ENCODE measurements at regions not wholly inside any gene's neighbourhood (a gene's known extent, or its start where the extent isn't known, plus 50 kb on each side); places are given as distances from the start of the nearest gene placed in this dataset.
"Not testable (repeated sequence)": the region's sequence is repeated elsewhere in the genome, so short reads cannot be mapped to it uniquely, and the experiment has no call there.

GRCh38 chr2:215793747-215794595, 219.4 kb downstream of the MREG start:
- peak; percentile 77 to 83 for DNase-seq

DNA sequence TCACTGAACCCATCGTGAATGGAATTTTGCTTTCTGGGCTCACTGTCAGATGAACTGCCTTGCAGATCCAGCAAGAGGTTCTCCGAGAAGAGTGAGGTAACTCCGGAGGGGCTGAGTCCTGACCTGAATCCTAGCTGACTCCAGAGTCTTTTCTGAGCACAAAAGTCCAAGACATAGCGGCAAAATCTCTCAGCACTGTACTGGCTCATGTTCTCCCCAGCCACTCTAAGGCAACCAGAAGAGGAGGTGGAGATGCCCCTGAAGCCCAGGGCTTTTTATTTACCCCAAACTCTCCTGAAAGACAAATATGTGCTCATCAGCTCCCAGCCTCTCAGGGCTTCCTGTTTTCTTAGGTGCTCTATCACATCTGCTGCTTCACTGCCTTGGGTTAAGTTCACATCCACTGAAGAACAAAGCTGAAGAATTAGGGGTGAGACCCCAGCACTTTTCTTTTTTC, 221.8 kb downstream of the MREG start:
- DNase-seq, result peak in 1 of 2 experiments; percentile 2

DNA sequence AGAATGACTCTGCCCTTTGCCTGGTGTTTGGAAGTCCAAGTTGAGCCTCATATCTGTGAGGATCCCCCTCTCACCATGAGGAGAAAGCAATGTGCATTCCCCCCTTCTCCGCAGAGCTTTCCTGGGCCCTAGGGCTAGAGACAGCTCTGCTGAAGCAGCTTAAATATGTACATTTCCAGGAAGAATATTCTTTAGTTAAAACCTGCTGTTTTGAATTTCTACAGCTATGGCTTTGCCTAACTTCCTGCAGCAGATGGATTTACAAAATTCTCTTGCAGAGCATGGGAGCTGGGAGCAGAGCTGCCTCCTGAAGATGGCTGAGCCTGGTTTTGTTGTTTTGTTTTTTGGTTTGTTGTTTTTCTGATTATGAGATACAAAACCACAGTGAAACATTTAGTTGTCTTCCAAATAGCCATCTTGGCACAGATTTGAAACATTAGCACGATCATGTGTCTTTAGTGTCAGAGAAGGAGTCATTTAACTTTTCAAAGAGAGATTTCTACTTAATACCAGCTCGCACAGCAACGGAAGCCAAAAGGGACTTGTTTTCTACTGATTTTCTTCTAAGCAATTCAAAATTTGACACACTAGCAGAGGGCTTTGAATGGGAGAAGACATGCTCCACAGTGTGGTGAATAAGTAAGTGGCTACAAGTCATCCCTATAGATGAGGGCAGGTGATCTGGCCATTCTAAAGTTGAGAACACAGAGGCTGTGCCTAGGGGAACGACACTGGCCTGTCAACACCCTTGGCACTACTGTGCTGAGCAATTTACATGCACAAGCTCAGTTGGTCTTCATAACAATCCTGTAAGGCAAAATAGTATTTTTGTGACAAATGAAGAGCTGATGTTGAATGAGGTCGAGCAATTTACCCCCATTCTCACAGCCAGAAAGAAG, 222.6 kb downstream of the MREG start:
- DNase-seq, result no peak

DNA sequence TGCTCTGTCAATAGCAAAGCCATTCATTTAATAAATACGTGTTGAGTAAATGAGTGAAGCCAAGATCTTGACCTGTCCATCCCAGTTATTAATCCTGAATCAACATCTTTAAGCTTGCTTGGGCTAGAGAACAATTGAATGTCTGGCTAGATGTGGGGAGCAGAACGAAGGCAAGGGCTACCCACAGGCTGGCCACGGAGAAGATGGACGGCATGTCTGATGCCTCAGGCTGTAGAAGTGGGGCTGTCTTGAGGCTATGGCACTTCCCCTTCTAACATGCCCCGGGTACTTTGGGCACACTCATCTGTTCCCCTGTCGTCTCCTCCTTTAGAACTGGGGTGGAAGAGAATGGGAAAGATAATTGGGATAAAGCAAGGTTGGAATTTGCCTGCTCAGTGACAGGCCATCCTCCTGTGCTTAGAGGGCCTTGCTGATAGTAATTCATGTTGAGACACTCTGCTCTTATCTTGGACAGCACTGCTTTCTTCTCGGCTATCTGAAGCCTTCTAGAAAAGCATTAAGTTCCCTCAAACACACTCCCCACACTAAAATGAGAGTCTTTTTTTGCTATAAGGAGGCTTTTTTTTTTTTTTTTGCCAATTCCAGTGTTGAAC, 225.7 kb downstream of the MREG start:
- no peak for DNase-seq

DNA sequence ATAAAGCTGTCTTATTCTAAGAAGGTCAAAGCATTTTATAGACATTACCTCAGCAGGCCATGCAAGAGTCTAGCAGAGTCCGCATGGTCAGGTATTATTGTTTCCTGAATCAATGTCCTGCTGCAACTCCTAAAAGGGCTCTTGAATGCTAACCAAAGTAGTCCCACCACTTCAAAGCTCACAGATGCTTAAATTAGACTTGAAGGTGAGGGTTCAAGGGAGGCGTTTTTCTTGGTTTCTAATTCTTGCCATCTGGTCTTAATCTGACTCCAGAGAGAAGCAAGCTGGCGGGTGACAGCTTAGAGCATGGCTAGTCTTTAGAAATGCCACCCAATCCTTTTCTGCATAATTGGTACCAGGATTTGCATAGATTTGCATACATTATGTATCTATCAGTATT, 226.3 kb downstream of the MREG start:
- DNase-seq, result no peak

DNA sequence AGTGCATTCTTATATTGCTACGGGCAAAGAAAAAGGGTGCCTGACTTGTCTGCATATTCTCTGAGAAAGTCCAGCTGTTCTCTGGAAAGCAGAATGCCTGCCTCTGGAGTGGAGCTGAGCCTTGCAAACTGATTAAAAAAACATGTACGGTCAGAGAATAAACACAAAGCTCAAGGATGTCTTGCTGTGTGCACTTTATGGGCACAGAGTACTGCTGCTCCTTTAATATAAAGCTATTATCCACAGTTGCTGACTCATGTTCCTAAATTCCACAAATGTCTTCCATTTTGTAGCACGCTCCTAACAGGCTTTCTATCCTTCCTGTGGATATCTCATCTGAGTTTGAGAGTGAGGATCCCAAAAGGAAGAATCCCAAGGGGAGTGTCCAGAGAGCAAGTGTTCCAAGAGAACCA, 229.0 kb downstream of the MREG start:
- no peak for DNase-seq

GRCh38 chr2:215783640-215784039, 229.7 kb downstream of the MREG start:
- not testable (repeated sequence) for DNase-seq

GRCh38 chr2:215782965-215783364, 230.4 kb downstream of the MREG start:
- DNase-seq, result no peak

GRCh38 chr2:215782295-215782694, 231.1 kb downstream of the MREG start:
- DNase-seq, result no peak

DNA sequence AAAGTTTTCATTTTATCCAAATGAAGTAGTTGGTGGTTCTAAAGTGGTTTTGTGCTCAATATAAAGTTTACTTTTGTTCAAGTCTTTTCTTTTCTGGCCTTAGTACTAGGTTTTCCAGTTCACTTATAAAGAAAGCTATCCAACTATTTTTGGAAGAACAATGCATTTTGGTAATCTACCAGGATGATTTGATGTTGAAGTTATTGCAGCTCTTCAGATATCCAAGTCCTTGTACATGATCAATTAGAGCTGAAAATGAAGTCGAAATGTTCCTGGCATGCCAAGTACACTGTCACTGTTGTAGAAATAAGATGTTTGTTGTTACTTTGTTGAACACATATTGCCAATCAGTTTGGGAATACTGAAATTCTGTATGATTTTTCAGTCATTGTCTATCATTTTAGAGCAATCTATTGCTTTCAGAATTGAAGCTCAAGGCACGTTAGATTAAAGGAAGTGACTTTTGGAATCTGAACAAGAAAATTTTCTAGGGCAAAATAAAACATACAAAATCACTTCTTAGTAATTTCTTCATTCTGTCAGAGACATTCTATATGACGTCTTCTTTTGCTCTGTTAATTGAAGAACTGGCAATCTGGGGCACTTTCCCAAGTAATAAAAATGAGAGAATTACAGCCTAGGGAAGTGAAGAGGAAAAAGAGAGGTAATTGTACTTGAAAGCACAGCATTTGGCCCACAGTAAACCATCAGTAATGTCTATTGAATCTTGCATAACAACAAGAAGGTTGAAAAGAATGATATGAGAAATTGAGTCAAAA, 232.3 kb downstream of the MREG start:
- no peak for DNase-seq

DNA sequence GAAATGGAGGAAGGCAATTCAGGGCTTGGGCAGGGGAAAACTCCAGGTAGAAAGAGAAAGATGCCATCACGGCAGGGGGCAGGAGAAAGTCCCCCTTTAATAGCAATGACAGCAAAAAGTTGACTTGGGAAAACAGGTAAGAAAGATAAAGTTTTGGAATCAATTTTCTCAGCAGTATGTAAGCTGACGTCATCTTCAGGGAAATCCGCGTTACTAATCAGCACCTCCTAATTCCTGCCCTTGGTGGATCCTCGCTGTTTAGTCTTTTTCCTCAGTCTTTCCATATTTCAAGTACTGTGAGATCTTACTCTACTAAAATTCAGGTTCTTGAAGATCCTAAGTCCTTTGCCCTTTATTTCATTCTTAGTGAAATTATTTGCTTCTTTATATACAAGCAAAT, 233.0 kb downstream of the MREG start:
- DNase-seq, result no peak

- no peak for DNase-seq
These were observed 233.4 kb downstream of the MREG start for GRCh38 chr2:215779912-215780311.

DNA sequence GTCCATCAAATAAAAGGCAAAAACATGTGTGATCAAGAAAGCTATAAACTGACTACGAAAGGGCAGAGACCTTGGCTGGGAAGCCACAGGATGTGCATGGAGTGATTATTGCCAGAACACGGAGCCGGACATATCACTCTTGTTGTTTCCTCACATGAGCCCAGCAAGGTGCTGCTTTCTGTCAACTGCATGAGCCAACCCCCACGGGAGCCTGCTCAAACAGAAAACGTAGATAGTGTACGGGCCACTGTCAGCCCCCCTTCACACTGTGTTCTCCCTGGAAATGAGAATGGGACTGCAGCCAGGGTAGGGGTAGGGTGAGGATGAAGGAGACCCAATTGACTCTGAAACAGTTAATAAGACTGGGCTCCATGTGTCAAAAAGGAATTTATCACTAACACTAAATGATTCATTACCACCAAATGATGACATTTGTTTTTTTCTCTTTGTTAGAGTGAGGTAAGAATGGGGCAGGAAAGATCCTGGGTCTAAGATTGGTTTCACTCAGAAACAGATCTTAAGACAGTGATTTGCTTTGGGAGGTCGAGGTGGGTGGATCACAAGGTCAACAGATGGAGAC, 235.8 kb downstream of the MREG start:
- DNase-seq, result no peak

DNA sequence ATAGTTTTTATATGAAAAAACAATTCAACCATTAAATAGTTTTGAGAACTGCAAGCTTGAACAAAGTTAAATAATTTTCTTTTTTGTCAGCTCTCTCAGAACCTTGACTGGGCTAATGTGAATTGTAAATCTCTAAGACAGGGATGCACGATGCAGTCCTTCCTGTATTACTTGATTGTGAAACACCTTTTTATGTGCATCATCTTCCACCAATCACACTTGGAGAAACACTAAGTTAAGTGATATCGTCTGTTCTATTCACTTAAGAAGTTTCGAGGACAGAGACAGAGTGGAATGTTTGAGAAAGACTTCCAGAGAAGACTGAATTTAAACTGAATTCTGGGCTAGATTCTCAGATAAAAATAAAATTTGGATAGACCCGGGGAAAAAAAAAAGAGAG, 238.2 kb downstream of the MREG start:
- no peak for DNase-seq

DNA sequence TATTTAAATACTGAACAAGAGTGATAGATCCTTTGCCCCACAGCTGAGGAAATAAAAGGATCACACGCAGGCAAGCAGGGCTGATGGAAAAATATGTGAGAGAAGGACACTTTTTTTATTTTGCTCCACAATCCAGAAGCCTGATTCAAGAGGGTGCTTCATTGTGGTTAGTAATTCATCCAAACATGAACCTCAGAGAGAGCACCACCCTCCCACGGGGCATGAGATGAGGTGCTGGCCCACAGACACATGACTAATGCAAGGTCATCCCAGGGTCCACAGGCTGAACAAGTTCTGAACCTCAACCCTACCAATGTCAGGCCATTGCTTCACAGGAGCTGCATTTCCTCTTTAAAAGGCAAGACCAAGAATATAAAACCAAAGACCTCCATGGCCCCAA, 239.6 kb downstream of the MREG start:
- DNase-seq, result no peak

DNA sequence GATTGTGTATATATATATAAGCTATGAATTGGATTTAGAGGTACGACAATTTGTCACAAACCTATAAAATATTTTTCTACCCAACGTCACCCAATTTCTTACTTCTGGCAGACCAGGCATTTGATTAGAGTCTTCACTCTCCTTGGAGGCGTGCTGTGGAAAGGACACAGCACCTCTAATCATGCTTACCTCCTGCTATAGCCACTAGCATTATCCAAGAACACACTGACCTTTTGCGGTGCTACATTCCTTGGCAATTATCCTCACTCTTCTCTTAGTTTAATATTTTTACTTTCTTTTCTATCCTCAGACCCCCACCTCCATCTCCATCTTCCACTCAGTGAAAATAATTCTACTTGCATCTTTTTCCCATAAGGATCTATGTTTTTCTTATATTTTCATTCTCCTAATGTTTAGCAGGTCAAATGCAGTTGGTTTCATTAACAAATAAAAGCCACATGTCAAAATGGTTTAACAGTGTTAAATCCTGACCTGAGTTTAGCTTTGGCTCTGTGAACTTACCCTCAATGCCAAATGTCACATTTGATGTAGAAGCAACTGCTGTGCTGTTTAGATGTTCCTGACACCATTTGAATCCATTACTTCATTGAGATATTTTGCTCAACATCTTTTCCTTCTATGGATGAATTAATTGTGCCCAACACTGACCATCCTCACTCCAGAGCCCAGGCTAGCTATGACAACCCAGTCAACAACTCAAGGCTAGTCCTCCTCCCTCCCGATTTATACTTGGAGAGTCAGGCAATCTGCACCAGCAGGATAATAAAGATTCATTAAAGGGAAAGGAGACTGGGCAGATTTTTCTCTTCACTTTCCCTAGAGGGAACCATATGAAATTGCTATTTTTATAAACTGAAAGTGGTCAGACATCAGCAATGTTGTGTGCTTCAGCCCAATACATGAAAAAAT, 240.5 kb downstream of the MREG start:
- no peak for DNase-seq

DNA sequence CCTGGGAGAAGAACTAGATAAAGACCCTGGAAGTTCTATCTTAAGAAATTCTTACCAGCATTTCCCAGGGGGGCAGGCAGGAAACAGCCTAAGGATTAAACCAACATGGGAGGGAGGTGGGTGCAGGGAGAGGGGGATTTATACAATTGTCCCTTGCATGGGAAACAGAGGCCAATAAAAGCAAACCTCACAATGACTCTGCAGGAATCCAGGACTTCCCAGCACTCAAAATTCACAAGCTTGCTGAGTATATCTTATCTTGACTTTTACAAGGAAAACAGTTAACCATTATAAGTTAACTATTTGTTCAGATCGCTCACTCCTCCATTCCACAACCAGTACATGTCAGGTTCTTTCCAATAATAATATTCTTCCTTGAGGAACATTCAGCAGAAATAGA, 241.3 kb downstream of the MREG start:
- no peak for DNase-seq

- DNase-seq, result no peak
These were observed 242.1 kb downstream of the MREG start for GRCh38 chr2:215771241-215771640.

DNA sequence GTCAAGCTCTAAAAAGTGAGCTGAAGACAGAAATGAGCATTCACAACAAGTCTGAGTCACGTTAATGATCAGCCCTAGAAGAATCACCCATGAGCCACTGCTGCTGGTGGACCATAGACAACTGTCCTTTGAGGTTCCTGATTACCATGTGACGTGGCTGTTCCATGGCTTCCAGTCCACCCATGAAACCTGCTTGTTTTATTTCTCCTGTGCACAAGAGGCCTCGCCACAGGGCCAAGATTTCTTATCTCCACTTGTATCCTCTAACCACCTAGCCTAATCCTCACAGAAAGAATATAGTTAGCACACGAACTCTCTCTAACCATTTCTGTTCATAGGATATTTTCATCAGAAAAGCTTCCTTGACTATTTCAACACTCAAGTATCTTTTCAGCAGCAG, 242.7 kb downstream of the MREG start:
- no peak for DNase-seq

DNA sequence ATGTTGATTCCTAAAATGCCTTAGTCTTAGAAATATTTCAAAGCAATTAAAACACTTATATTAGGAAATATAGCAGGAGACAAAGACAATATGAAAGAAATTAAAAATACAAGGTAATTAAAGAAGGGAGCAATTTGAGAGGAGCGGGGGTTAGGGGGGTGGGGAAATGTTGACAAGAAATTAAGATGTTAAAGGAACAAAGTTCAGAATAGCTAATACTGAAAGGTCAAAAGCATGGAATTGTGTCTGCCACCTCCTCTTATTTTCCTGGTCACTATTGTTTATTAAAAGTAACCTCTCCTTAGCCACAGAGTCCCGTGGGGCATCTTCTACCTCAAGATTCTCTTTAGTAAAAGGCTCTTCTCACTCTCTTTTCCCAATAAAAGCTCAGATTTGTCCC, 244.1 kb downstream of the MREG start:
- DNase-seq, result no peak

- DNase-seq, result no peak
These were observed 245.7 kb downstream of the MREG start for GRCh38 chr2:215767625-215768024.

All from AML-193 (cell line).